Endothelial cell of umbilical vein (primary cell): ENCODE measurements at regions not wholly inside any gene's neighbourhood (a gene's known extent, or its start where the extent isn't known, plus 50 kb on each side); places are given as distances from the start of the nearest gene placed in this dataset.

Source experiments
- BruUV-seq: library from RNA; stranded (reverse); fragments of 400-500 nt; replicated peaks from 2 replicates; lab custom pipeline; 2021; lab: Mats Ljungman, UMichigan
- CTCF ChIA-PET: fragments of 300-600, 350-600 bp; sonication (Branson Sonifier 250); formaldehyde crosslinking; loops from one replicate; lab custom pipeline; 2021; ENCODE audit warnings: antibody characterized with exemption, inconsistent platforms; lab: Charles Lee
- POLR2A ChIA-PET: fragments of 300-600, 350-600 bp; sonication (Branson Sonifier 250); formaldehyde crosslinking; loops from one replicate; lab custom pipeline; 2021; ENCODE audit warnings: antibody characterized with exemption, inconsistent platforms; lab: Charles Lee
- DNase-seq: peaks from one replicate; pipeline ENCODE4 v3.0.0-alpha.2; 2011; ENCODE audit warnings: low read depth, low spot score
- FAIRE-seq: peaks from 2 replicates; lab custom pipeline; 2011; peaks lifted over from hg19 to GRCh38; lab: Jason Lieb, UNC
- H2AFZ ChIP-seq: 2 replicates; pipeline ENCODE4 v1.6.0; 2012; ENCODE audit warnings: low read depth, low read length, control low read depth, inconsistent platforms
- H3K27ac ChIP-seq: 2 replicates; pipeline ENCODE4 v1.5.1; 2011; ENCODE audit warnings: low read depth, mild to moderate bottlenecking, control low read depth, low read length, moderate library complexity; ENCODE audit not compliant: insufficient read depth
- H3K27me3 ChIP-seq, 2 experiments: 2 replicates each; pipeline versions ENCODE4 v1.6.0 to v1.6.1; 2011; ENCODE audit warnings: low read length in 2 of 2, mixed read lengths in 1 of 2; ENCODE audit not compliant: control insufficient read depth in 2 of 2, insufficient read depth in 2 of 2
- H3K36me3 ChIP-seq, 2 experiments: 2 replicates in 1 of 2; 3 replicates in 1 of 2; pipeline ENCODE4 v1.5.1; 2011; ENCODE audit warnings: low read length in 2 of 2, mild to moderate bottlenecking in 1 of 2, moderate library complexity in 1 of 2; ENCODE audit not compliant: control insufficient read depth in 2 of 2, insufficient read depth in 2 of 2; ENCODE audit errors: extremely low read depth in 1 of 2
- H3K4me1 ChIP-seq: 3 replicates; pipeline ENCODE4 v1.5.1; 2011; ENCODE audit warnings: mild to moderate bottlenecking, low read length; ENCODE audit not compliant: control insufficient read depth, insufficient read depth; ENCODE audit errors: extremely low read depth
- H3K4me2 ChIP-seq: 2 replicates; pipeline ENCODE4 v1.6.1; 2011; ENCODE audit warnings: low read length, control low read depth, mixed read lengths; ENCODE audit not compliant: insufficient read depth
- H3K4me3 ChIP-seq, 3 experiments: fragments of 200-600 bp in 1 of 3; sonication (generic), shearing (Covaris generic) in 1 of 3; replicated peaks in 1 of 3; 2 replicates each; pipeline ENCODE4 v1.5.1; 2011 to 2016; ENCODE audit warnings: control low read depth in 3 of 3, low read length in 3 of 3, mild to moderate bottlenecking in 2 of 3, inconsistent platforms in 1 of 3, low read depth in 1 of 3, moderate library complexity in 1 of 3; ENCODE audit not compliant: insufficient read depth in 1 of 3
- H3K79me2 ChIP-seq: 2 replicates; pipeline ENCODE4 v1.6.0; 2012; ENCODE audit warnings: low read length, inconsistent platforms; ENCODE audit not compliant: control insufficient read depth, insufficient read depth
- H3K9ac ChIP-seq: replicated peaks from 2 replicates; pipeline ENCODE3; 2011; ENCODE audit warnings: low read length, control low read depth; ENCODE audit not compliant: insufficient read depth; ENCODE audit errors: extremely low read depth
- H3K9me1 ChIP-seq: replicated peaks from 3 replicates; pipeline ENCODE4 v1.6.0; 2011; ENCODE audit warnings: mild to moderate bottlenecking, low read length; ENCODE audit not compliant: control insufficient read depth, insufficient read depth; ENCODE audit errors: extremely low read depth
- H3K9me3 ChIP-seq: replicated peaks from 2 replicates; pipeline ENCODE4 v1.5.1; 2012; ENCODE audit warnings: low read length, inconsistent platforms; ENCODE audit not compliant: control insufficient read depth, insufficient read depth
- H4K20me1 ChIP-seq: replicated peaks from 2 replicates; pipeline ENCODE3; 2011; ENCODE audit warnings: mild to moderate bottlenecking, low read length; ENCODE audit not compliant: control insufficient read depth, insufficient read depth; ENCODE audit errors: extremely low read depth
- EZH2 ChIP-seq: IDR thresholded peaks from 2 replicates; pipeline ENCODE4 v1.6.1; 2012; ENCODE audit warnings: borderline replicate concordance, low read depth, mild to moderate bottlenecking, moderate library complexity, low read length, inconsistent platforms; ENCODE audit not compliant: severe bottlenecking
- FOS ChIP-seq: IDR thresholded peaks from 2 replicates; pipeline ENCODE4 v1.6.1; 2011; ENCODE audit warnings: mild to moderate bottlenecking, low read length, moderate library complexity, borderline replicate concordance; ENCODE audit not compliant: insufficient read depth
- GATA2 ChIP-seq: IDR thresholded peaks from 2 replicates; pipeline ENCODE4 v1.7.0; 2011; ENCODE audit warnings: low read depth, mild to moderate bottlenecking, moderate library complexity, mixed read lengths, low read length; ENCODE audit not compliant: insufficient read length, insufficient read depth
- JUN ChIP-seq: IDR thresholded peaks from 2 replicates; pipeline ENCODE4 v1.6.1; 2011; ENCODE audit warnings: borderline replicate concordance, low read depth; ENCODE audit not compliant: insufficient read length, insufficient read depth
- MYC ChIP-seq: IDR thresholded peaks from one replicate; pipeline ENCODE4 v1.6.1; 2011; ENCODE audit warnings: mild to moderate bottlenecking, low read depth, low read length
- POLR2A ChIP-seq: IDR thresholded peaks from 2 replicates; pipeline ENCODE4 v1.6.1; 2012; ENCODE audit warnings: low read depth, mild to moderate bottlenecking, control low read depth, low read length
- POLR2AphosphoS5 ChIP-seq: IDR thresholded peaks from 2 replicates; pipeline ENCODE4 v1.6.1; 2012; ENCODE audit warnings: low read depth, mild to moderate bottlenecking, control low read depth, low read length, moderate library complexity; ENCODE audit not compliant: insufficient read depth
- dilution Hi-C: fragments of 300-500 bp; cut with MboI; formaldehyde crosslinking; loops from one replicate; pipeline ENCODE4 v1.15.0; 2019; ENCODE audit warnings: low sequenced_read_pairs; ENCODE audit not compliant: extremely low pct_ligation_motif_present
- intact Hi-C: fragments of 100-400 bp; cut with micrococcal nuclease; formaldehyde crosslinking; loops from one replicate; pipeline ENCODE4 v1.10.0; 2022
- TF ChIP-seq, protein P1 (sequence below), 2 donors: IDR thresholded peaks; 1 replicate in 1 of 2; 2 replicates in 1 of 2; pipeline ENCODE4 v1.5.1; 2011; ENCODE audit warnings: low read length in 2 of 2, mild to moderate bottlenecking in 2 of 2, moderate library complexity in 2 of 2, control low read depth in 1 of 2, inconsistent platforms in 1 of 2, low read depth in 1 of 2; ENCODE audit not compliant: insufficient read depth in 1 of 2; ENCODE audit errors: extremely low read depth in 1 of 2
- TF ChIP-seq, protein P2 (sequence below): IDR thresholded peaks from 2 replicates; pipeline ENCODE4 v1.6.1; 2011; ENCODE audit not compliant: insufficient read depth, insufficient read length

DNA sequence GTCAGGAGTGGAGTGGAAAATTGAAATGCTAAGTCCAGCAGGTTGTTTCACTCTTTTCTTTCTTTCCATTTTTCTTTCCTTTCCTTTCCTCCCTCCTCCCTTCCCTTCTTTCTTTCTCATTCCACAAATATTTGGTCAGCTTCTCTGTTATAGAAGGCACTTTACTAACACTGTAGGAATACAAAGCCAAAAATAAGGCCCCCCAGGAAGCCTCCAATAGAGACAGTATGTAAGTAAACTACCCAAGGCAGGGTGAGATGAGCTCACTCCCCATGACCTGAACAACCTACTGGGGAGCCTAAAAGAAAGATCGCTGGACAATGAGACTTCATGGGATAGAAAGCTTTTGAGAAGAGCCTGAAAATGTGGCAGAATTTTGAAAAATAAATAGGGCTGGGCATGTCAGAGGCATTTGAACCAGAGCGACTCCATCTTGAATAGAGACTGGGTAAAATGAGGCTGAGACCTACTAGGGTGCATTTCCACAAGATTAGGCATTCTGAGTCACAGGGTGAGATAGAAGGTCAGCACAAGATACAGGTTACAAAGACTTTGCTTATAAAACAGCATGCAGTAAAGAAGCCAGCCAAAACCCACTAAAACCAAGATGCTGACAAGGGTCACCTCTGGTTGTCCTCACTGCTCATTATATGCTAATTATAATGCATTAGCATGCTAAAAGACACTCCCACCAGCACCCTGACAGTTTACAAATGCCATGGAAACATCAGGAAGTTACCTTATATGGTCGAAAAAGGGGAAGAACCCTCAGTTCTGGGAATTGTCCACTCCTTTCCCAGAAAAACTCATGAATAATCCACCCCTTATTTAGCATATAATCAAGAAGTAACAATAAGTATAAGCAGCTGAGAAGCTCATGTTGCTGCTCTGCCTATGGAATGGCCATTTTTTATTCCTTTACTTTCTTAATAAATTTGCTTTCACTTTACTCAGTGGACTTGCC lies 158.9 kb upstream of the EGFLAM start:
- Histone ChIP-seq H4K20me1 (no peaks in the 10 kb centered on the region), H2AFZ (no peak overlapping the region), H3K79me2 (no peaks in the 10 kb centered on the region), H3K4me3 (no peak overlapping the region), H3K9me3 (no peaks in the 10 kb centered on the region), H3K4me1 (no peaks in the 10 kb centered on the region), H3K4me2 (no peak overlapping the region), H3K9me1 (no peaks in the 10 kb centered on the region), H3K9ac (no peak overlapping the region), H3K36me3 (no peaks in the 10 kb centered on the region), H3K27ac (no peak overlapping the region), H3K27me3 (no peaks in the 10 kb centered on the region)
- intact Hi-C loops: no loop called here
- DNase-seq (no peak), FAIRE-seq (no peak)
- dilution Hi-C loops: no loop called here
- POLR2A ChIA-PET: no interaction called here
- no TSS peak for BruUV-seq
- TF ChIP-seq POLR2AphosphoS5 (no peak), EZH2 (no peak), FOS (no peak), GATA2 (no peak), POLR2A (no peak), JUN (no peak), MYC (no peak)
- TF ChIP-seq, protein P1, sequence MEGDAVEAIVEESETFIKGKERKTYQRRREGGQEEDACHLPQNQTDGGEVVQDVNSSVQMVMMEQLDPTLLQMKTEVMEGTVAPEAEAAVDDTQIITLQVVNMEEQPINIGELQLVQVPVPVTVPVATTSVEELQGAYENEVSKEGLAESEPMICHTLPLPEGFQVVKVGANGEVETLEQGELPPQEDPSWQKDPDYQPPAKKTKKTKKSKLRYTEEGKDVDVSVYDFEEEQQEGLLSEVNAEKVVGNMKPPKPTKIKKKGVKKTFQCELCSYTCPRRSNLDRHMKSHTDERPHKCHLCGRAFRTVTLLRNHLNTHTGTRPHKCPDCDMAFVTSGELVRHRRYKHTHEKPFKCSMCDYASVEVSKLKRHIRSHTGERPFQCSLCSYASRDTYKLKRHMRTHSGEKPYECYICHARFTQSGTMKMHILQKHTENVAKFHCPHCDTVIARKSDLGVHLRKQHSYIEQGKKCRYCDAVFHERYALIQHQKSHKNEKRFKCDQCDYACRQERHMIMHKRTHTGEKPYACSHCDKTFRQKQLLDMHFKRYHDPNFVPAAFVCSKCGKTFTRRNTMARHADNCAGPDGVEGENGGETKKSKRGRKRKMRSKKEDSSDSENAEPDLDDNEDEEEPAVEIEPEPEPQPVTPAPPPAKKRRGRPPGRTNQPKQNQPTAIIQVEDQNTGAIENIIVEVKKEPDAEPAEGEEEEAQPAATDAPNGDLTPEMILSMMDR (IDR thresholded peaks at IDR 0.05; ENCODE audit: extremely low read depth in 1 of 2, insufficient read depth in 1 of 2, low read depth in 1 of 2, low read length in 2 of 2): no peak
- TF ChIP-seq, protein P2, sequence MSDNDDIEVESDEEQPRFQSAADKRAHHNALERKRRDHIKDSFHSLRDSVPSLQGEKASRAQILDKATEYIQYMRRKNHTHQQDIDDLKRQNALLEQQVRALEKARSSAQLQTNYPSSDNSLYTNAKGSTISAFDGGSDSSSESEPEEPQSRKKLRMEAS: no peak
- CTCF ChIA-PET: no interaction called here
